GM23248 (cell line): ENCODE measurements at regions not wholly inside any gene's neighbourhood (a gene's known extent, or its start where the extent isn't known, plus 50 kb on each side); places are given as distances from the start of the nearest gene placed in this dataset.

Experiments used
- EZH2 ChIP-seq: fragments of 200-600 bp; sonication (generic); IDR thresholded peaks from 2 replicates; pipeline ENCODE4 v1.6.1; 2018; ENCODE audit warnings: antibody characterized with exemption, mild to moderate bottlenecking; ENCODE audit not compliant: insufficient read depth, poor library complexity, severe bottlenecking
- EZH2phosphoT487 ChIP-seq: fragments of 200-600 bp; sonication (generic); IDR thresholded peaks from 2 replicates; pipeline ENCODE4 v1.6.1; 2018; ENCODE audit warnings: antibody characterized with exemption, moderate library complexity, mild to moderate bottlenecking, low read depth; ENCODE audit not compliant: insufficient read depth

- TF ChIP-seq EZH2phosphoT487, result no peak
- TF ChIP-seq EZH2, result no peak
These were observed 226.6 kb upstream of the BMPER start for GRCh38 chr7:33678569-33679335.
